B cell (primary cell): ENCODE measurements at regions not wholly inside any gene's neighbourhood (a gene's known extent, or its start where the extent isn't known, plus 50 kb on each side); places are given as distances from the start of the nearest gene placed in this dataset.
"Not testable (repeated sequence)": the region's sequence is repeated elsewhere in the genome, so short reads cannot be mapped to it uniquely, and the experiment has no call there.

Experiments used
- EZH2 ChIP-seq: IDR thresholded peaks from 2 replicates; pipeline ENCODE4 v1.6.1; 2012; ENCODE audit warnings: borderline replicate concordance, low read depth, mild to moderate bottlenecking, moderate library complexity, low read length; ENCODE audit not compliant: insufficient read depth, poor library complexity, severe bottlenecking
- TF ChIP-seq, protein P1 (sequence below): fragments of 200-600 bp; IDR thresholded peaks from one replicate; pipeline ENCODE4 v1.8.0; 2022; ENCODE audit warnings: antibody characterized with exemption, mild to moderate bottlenecking

DNA sequence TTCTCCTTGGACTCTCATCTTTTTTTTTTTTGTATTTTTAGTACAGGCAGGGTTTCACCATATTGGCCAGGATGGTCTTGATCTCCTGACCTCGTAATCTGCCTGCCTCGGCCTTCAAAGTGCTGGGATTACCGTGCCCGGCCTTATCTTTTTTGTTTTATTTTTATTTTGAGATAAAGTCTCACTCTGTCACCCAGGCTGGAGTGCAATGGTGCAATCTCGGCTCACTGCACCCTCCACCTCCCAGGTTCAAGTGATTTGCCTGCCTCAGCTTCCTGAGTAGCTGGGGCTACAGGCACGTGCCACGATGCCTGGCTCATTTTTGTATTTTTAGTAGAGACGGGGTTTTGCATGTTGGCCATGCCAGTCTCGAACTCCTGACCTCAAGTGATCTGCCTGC, 86.0 kb downstream of the EBLN2 start:
- TF ChIP-seq, protein P1, sequence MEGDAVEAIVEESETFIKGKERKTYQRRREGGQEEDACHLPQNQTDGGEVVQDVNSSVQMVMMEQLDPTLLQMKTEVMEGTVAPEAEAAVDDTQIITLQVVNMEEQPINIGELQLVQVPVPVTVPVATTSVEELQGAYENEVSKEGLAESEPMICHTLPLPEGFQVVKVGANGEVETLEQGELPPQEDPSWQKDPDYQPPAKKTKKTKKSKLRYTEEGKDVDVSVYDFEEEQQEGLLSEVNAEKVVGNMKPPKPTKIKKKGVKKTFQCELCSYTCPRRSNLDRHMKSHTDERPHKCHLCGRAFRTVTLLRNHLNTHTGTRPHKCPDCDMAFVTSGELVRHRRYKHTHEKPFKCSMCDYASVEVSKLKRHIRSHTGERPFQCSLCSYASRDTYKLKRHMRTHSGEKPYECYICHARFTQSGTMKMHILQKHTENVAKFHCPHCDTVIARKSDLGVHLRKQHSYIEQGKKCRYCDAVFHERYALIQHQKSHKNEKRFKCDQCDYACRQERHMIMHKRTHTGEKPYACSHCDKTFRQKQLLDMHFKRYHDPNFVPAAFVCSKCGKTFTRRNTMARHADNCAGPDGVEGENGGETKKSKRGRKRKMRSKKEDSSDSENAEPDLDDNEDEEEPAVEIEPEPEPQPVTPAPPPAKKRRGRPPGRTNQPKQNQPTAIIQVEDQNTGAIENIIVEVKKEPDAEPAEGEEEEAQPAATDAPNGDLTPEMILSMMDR = not testable (repeated sequence)
- not testable (repeated sequence) for TF ChIP-seq EZH2
